OCI-LY1 (cell line): ENCODE measurements at regions not wholly inside any gene's neighbourhood (a gene's known extent, or its start where the extent isn't known, plus 50 kb on each side); places are given as distances from the start of the nearest gene placed in this dataset.

Source experiments
- EZH2 ChIP-seq: fragments of 200-600 bp; sonication (generic), shearing (Covaris generic); IDR thresholded peaks from 2 replicates; pipeline ENCODE4 v1.8.0; 2017; ENCODE audit warnings: borderline replicate concordance, mixed run types, mild to moderate bottlenecking, antibody characterized with exemption, low read length, moderate library complexity, mixed read lengths
- TF ChIP-seq, protein P1 (sequence below): fragments of 200-600 bp; sonication (generic), shearing (Covaris generic); IDR thresholded peaks from 2 replicates; pipeline ENCODE4 v1.5.1; 2017; ENCODE audit warnings: mild to moderate bottlenecking, antibody characterized with exemption, low read length, moderate library complexity, mixed read lengths

DNA sequence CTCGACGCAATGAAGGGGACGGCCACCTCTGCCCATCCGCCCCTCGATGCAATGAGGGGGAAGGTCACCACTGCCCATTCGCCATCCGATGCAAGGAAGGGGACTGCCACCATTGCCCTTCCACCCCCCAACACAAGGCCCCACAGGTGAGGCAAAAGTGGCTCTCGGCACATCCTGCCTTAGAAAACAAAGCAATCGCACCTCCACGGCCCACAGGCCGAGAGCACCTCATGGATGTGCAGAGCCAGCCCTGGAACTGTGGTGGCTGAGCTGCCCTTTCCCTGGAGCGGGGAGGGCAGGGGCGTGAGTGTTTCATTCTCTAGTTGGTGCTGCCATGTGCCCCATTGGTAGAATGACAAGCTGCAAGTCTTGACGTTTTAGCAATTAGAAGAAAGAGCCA lies 320.6 kb upstream of the SALL3 start:
- TF ChIP-seq, protein P1, sequence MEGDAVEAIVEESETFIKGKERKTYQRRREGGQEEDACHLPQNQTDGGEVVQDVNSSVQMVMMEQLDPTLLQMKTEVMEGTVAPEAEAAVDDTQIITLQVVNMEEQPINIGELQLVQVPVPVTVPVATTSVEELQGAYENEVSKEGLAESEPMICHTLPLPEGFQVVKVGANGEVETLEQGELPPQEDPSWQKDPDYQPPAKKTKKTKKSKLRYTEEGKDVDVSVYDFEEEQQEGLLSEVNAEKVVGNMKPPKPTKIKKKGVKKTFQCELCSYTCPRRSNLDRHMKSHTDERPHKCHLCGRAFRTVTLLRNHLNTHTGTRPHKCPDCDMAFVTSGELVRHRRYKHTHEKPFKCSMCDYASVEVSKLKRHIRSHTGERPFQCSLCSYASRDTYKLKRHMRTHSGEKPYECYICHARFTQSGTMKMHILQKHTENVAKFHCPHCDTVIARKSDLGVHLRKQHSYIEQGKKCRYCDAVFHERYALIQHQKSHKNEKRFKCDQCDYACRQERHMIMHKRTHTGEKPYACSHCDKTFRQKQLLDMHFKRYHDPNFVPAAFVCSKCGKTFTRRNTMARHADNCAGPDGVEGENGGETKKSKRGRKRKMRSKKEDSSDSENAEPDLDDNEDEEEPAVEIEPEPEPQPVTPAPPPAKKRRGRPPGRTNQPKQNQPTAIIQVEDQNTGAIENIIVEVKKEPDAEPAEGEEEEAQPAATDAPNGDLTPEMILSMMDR, result no peak
- no peak for TF ChIP-seq EZH2
